HFFc6 (cell line): ENCODE measurements at regions not wholly inside any gene's neighbourhood (a gene's known extent, or its start where the extent isn't known, plus 50 kb on each side); places are given as distances from the start of the nearest gene placed in this dataset.

Experiments
- DNase-seq: peaks from one replicate; pipeline ENCODE4 v3.0.0-alpha.2; 2018
- H3K27ac Mint-ChIP-seq: 2 replicates; pipeline ENCODE4 v1.8.0; 2020; ENCODE audit warnings: mild to moderate bottlenecking, mixed read lengths
- H3K27me3 Mint-ChIP-seq: 2 replicates; pipeline ENCODE4 v1.8.0; 2021; ENCODE audit warnings: mild to moderate bottlenecking, moderate library complexity, mixed read lengths; ENCODE audit not compliant: insufficient read depth
- H3K36me3 Mint-ChIP-seq: 2 replicates; pipeline ENCODE4 v1.8.0; 2021; ENCODE audit warnings: low read depth, mixed read lengths
- H3K4me1 Mint-ChIP-seq: 2 replicates; pipeline ENCODE4 v1.8.0; 2020; ENCODE audit warnings: low read depth, mixed read lengths
- H3K4me3 Mint-ChIP-seq: 2 replicates; pipeline ENCODE4 v1.8.0; 2020; ENCODE audit warnings: mild to moderate bottlenecking, moderate library complexity, mixed read lengths
- H3K9me3 Mint-ChIP-seq: 2 replicates; pipeline ENCODE4 v1.8.0; 2020; ENCODE audit warnings: mild to moderate bottlenecking, mixed read lengths
- TF ChIP-seq, protein P1 (sequence below): fragments of 200-600 bp; sonication (generic); IDR thresholded peaks from 2 replicates; pipeline ENCODE4 v1.5.0; 2021; ENCODE audit warnings: antibody characterized with exemption, mild to moderate bottlenecking

DNA sequence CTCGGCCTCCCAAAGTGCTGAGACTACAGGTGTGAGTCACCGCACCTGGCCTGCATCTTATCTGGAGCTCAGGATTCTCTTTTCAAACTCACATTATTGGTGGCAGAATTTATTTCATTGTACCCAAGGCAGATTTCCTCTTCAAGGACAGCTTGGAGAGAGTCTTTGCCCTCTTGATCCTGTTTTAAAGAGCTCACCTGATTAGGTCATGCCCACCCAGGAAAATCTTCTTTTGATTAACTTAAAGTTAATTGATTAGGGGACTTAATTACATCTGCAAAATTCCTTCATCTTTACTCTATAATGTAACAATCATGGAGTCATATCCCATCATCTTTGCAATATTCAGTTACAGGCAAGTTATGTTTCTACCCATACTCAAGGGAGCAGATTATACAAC, 346.4 kb downstream of the EPHA4 start:
- H3K36me3 Mint-ChIP-seq = no peaks in the 10 kb centered on the region
- TF ChIP-seq, protein P1, sequence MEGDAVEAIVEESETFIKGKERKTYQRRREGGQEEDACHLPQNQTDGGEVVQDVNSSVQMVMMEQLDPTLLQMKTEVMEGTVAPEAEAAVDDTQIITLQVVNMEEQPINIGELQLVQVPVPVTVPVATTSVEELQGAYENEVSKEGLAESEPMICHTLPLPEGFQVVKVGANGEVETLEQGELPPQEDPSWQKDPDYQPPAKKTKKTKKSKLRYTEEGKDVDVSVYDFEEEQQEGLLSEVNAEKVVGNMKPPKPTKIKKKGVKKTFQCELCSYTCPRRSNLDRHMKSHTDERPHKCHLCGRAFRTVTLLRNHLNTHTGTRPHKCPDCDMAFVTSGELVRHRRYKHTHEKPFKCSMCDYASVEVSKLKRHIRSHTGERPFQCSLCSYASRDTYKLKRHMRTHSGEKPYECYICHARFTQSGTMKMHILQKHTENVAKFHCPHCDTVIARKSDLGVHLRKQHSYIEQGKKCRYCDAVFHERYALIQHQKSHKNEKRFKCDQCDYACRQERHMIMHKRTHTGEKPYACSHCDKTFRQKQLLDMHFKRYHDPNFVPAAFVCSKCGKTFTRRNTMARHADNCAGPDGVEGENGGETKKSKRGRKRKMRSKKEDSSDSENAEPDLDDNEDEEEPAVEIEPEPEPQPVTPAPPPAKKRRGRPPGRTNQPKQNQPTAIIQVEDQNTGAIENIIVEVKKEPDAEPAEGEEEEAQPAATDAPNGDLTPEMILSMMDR = no peak
- no peak overlapping the region for H3K27ac Mint-ChIP-seq
- H3K4me1 Mint-ChIP-seq = no peaks in the 10 kb centered on the region
- no peak overlapping the region for H3K4me3 Mint-ChIP-seq
- no peaks in the 10 kb centered on the region for H3K27me3 Mint-ChIP-seq
- no peak for DNase-seq
- peaks cover 10% of the 10 kb centered on the region for H3K9me3 Mint-ChIP-seq

DNA sequence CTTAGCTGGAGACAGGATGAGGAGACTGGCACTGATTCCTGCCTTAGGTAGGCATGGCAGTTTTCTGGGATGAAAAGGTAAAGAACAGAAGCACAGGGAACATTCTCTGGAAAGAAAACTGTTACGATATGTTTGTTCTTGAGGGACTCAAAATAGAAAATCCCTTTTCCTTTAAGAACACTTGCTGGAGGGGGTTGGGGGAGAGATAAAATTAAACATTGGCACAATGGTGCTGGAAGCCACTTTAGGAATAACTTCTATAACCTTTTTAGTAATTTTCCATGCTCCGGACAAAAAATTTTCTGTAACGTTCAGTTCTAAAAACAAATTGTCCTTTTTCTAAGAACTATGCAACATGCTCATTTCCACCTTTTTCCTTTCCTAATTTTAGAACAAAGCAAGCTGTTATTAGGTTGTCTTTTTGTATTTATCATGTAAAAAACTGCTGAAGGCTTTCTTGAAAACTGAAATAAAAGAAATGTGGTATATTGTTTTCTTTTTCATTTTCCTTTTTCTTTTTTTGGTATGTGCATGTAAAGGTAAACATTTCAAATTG, 343.8 kb downstream of the EPHA4 start:
- Mint-ChIP-seq H3K4me3 (no peak overlapping the region), H3K4me1 (no peaks in the 10 kb centered on the region), H3K27me3 (no peaks in the 10 kb centered on the region), H3K9me3 (no peaks in the 10 kb centered on the region; the same call in 1 of the 2 replicates), H3K27ac (no peak overlapping the region), H3K36me3 (no peaks in the 10 kb centered on the region)
- TF ChIP-seq, protein P1 = no peak
- DNase-seq = no peak

DNA sequence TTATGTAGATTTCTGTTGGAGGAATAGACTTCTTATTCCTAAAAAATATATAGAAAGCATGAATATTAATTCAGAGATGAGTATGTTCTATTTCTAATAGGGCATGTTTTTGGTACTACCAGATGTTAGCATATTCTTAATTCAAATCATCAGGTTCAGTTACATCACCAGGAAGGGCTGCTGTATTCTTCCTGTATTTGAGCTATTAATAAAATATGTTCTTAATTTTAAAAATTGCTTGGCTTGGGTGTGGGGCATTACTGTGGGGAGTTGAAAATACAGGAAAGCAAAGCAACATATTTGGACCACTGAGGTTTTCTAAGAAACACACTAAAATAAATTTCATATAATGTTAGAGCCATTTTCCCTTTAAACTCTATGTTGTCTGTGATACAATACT, 343.0 kb downstream of the EPHA4 start:
- Mint-ChIP-seq H3K36me3 (no peaks in the 10 kb centered on the region), H3K27me3 (no peaks in the 10 kb centered on the region), H3K4me3 (no peak overlapping the region), H3K27ac (no peak overlapping the region), H3K4me1 (no peaks in the 10 kb centered on the region), H3K9me3 (no peaks in the 10 kb centered on the region; the same call in 1 of the 2 replicates)
- TF ChIP-seq, protein P1 = no peak
- no peak for DNase-seq

DNA sequence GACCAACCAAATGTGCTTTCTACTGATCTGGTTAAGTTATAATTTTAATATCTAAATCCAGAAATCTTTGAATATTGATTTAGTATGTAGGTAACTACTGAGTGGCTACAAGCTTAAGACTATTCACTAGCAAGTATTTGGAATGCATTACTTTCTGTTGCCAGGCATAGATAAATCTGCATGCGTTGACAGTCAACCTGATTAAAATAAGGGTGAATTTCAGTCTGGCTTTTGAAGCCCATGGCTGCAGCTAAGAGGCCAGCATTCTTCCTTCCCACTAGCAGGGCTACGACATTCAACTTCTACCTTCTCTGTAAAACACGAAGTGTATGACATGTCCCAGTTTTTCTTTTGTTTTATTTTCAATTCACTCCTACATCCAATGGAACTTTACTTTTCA, 340.6 kb downstream of the EPHA4 start:
- H3K9me3 Mint-ChIP-seq = no peaks in the 10 kb centered on the region; the same call in 1 of the 2 replicates
- TF ChIP-seq, protein P1 = no peak

DNA sequence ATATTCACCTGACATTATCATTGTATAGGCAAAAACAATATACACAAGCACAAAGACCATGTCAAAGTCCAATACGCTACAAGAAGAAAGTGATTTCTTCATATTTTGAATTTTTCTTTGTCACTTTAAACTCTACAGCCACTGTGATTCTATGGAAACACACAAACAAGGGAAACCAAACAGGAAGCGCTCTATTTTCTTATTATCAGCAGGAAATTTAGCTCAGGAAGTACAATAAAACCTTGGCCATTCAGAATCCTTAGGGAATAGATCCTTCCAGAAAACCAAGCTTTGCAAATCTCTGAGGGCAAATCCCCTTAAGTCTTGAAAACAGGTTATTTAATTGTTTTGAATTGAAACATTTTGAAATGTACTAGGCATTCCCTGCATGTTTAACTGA, 336.2 kb downstream of the EPHA4 start:
- TF ChIP-seq, protein P1 = no peak
- Mint-ChIP-seq H3K4me1 (no peaks in the 10 kb centered on the region), H3K9me3 (no peaks in the 10 kb centered on the region; the same call in 1 of the 2 replicates), H3K36me3 (no peaks in the 10 kb centered on the region), H3K27ac (no peak overlapping the region), H3K27me3 (no peaks in the 10 kb centered on the region), H3K4me3 (no peak overlapping the region)
- no peak for DNase-seq

More for the DNA sequence above, 340.6 kb downstream of the EPHA4 start:
- no peaks in the 10 kb centered on the region for H3K4me1 Mint-ChIP-seq
- H3K27me3 Mint-ChIP-seq = no peaks in the 10 kb centered on the region
- no peaks in the 10 kb centered on the region for H3K36me3 Mint-ChIP-seq
- H3K27ac Mint-ChIP-seq = no peak overlapping the region
- no peak for DNase-seq
- no peak overlapping the region for H3K4me3 Mint-ChIP-seq

DNA sequence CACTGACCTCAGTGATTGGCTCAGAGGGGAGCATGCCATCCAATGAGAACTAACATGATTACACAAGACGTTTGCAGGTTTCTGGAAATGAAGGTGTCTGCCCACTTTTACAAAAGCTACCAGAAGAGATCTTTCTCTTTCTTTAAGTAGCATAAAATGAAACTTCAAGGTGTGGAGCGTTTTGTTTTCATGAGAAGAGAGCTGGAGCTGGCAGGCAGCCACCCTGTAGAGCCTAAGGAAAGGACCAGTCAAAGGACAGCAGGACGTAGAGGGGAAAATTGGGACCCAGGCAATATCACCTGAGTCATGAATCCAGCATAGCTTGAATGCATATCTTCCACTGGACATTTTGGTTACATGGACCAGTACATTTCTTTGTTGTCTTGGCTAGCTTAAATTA, 331.0 kb downstream of the EPHA4 start:
- no peak overlapping the region for H3K27ac Mint-ChIP-seq
- DNase-seq = no peak
- TF ChIP-seq, protein P1 = no peak
- H3K27me3 Mint-ChIP-seq = no peaks in the 10 kb centered on the region; the same call in 1 of the 2 replicates
- no peaks in the 10 kb centered on the region for H3K9me3 Mint-ChIP-seq
- no peaks in the 10 kb centered on the region for H3K36me3 Mint-ChIP-seq
- H3K4me1 Mint-ChIP-seq = no peaks in the 10 kb centered on the region
- H3K4me3 Mint-ChIP-seq = no peak overlapping the region
